GM12874 (cell line): ENCODE measurements at regions not wholly inside any gene's neighbourhood (a gene's known extent, or its start where the extent isn't known, plus 50 kb on each side); places are given as distances from the start of the nearest gene placed in this dataset.

Source experiments
- TF ChIP-seq, protein P1 (sequence below): IDR thresholded peaks from 2 replicates; pipeline ENCODE4 v1.5.1; 2011; ENCODE audit warnings: low read depth, mild to moderate bottlenecking, control low read depth, low read length, moderate library complexity; ENCODE audit not compliant: insufficient read depth

DNA sequence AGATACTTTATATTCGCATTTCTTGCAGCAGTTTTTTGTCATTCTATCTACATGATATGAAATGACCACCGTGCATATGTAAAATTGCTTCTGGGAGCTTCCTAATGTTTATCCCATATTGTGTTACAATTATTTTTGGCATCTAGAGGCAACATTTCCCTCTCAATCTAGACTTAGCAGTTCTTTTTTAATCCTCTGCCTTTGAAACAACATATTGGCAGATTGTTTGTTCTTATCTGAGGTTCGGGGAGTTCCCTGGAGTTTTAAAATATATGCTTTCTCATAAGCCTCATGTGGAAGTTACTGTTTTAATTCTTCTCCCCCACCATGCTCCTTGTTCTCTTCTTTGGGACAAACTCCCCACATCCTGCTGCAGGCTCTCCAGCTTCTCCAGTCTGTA, 130.1 kb upstream of the SLC10A2 start:
- TF ChIP-seq, protein P1, sequence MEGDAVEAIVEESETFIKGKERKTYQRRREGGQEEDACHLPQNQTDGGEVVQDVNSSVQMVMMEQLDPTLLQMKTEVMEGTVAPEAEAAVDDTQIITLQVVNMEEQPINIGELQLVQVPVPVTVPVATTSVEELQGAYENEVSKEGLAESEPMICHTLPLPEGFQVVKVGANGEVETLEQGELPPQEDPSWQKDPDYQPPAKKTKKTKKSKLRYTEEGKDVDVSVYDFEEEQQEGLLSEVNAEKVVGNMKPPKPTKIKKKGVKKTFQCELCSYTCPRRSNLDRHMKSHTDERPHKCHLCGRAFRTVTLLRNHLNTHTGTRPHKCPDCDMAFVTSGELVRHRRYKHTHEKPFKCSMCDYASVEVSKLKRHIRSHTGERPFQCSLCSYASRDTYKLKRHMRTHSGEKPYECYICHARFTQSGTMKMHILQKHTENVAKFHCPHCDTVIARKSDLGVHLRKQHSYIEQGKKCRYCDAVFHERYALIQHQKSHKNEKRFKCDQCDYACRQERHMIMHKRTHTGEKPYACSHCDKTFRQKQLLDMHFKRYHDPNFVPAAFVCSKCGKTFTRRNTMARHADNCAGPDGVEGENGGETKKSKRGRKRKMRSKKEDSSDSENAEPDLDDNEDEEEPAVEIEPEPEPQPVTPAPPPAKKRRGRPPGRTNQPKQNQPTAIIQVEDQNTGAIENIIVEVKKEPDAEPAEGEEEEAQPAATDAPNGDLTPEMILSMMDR = no peak

DNA sequence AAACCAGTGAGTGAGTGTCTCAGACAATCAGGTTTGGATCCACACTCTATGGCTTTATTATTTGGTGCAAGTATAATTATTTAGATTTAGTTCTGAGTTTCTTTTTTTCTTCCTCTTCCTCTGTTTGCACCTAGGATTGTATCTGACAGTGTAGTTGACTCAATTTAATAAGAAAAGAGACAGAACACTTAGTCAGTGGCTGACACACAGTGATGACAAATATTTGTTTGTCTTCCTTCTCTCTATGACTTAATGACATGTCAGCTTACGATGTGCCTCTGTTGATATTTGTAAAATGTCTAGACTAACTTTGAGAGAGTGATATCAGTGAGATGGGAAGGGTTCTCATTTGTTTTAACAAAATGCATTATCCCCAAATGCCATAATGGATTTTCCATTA, 129.5 kb upstream of the SLC10A2 start:
- TF ChIP-seq, protein P1 = no peak

DNA sequence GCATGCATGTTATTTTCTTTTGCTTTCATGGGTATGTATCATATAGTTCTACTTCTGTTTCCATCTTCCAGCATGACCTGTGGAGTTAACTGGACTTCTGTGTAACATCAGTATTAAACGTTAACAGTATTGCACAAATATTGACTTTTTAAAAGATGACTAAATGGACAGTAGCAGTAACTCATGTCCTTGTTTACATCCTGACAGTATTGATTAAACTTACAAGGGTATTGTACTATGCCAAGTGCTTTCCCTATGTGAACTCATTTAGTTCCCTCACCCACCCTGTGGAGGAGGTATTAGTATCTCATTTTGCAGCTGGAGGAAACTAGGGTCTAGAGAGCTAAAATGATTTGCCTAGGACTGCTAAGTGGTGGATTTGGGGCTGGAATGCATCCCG, 128.7 kb upstream of the SLC10A2 start:
- TF ChIP-seq, protein P1 = no peak

DNA sequence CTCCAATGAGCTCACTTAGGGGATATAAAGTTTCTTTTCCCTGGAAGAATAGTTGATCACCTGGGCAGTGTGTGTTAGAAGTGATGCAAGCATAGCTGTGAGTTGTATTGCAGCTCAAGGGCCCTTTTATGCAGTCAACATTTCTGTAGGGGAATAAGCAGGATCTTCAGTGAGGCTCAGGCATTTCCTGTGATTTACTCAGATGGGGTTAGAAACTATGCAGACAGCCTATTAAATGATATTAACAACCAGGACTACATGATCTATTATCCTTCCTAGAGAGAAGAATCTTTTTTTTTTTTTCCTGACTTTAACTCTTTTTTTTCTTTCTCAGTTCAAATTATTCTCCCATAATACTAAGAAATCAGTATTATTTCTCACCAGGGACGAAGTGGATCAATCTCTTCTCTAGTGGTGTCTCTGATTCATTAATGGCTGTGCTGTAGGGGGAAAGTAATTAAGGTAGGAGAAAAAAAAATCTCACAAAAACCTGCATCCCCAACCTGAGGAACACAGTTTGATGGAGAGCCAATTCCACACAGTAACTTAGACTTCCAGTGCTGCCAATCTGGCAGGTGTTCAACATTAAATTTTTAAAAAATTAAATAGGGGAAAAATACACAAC, 126.4 kb upstream of the SLC10A2 start:
- TF ChIP-seq, protein P1 = no peak

DNA sequence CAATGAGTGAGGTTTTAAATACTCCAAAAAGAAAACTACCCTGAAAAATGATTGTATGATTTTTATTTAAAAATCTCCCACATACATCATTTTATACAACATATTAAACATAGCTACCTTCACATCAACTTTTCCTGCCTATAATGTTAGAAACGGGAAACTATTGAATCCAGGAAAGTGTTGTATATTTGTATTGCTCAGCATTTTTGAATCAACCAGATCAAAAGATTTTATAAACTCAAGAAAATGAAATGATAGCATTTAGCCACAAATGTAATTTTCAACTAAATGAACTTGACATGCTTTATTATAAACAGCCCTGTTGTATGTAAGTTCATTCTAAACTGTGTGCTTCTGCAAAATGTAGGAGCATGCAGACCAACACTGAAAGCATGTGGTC, 124.6 kb upstream of the SLC10A2 start:
- TF ChIP-seq, protein P1 = no peak

DNA sequence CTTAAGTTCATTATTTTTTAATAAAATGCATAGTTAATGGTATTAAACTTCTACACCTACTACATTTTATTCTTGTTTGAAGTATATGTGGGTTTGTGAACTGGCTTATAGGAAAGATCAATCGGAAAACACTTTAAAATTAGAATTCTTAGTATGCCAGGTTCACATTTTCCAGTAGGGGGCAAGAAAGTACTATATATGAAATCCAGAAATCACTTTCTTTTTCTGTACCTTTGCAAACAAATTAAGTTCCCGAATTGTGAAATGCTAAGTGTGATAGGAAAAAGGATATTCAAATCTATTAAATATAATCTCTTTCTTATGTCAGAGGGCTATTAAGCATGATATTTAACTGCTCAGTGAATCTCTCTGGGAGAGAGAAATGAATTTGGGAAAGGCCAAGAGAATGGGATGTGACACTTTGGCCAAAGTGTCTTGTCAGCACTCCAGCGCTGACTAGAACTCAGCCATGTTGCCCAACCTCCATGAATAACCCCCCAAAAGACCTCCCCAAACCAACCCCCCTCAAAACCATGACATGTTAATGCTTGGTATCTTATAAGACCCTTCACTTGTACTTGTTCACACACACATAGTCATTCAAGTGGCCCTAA, 122.6 kb upstream of the SLC10A2 start:
- TF ChIP-seq, protein P1 = 0 out of 2 replicates have a peak, but pooled peaks have one; percentile 23

DNA sequence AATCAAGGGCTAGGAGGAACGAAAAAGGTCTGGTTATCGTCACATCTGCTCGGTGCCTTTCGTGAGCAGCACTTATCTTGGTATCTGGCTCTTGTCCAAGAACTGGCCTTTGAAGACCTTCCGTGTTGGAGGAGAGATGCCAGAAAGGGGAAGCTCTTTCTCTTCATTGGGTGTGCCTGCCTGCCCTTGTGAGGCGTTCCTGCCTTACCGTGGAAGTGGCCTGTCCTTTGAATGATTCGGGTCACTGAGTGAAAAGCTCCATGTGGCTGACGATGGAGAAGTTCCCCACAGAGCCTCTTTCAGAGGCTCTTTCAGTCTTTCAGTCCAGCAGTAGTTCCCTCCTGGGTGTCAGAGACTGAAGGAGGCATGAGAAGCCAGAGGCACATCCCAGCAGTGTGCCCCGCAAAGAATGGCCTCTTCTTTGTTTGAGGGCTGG, 121.5 kb upstream of the SLC10A2 start:
- TF ChIP-seq, protein P1 = no peak
